HFF-Myc (cell line): ENCODE measurements at regions not wholly inside any gene's neighbourhood (a gene's known extent, or its start where the extent isn't known, plus 50 kb on each side); places are given as distances from the start of the nearest gene placed in this dataset.

Experiments
- DNase-seq: peaks from one replicate; pipeline ENCODE4 v3.0.0-alpha.2; 2011; ENCODE audit warnings: low read depth; ENCODE audit errors: extremely low read depth
- H3K4me3 ChIP-seq: replicated peaks from 2 replicates; pipeline ENCODE4 v1.5.1; 2011; ENCODE audit warnings: low read depth, mild to moderate bottlenecking, control low read depth, low read length
- CTCF ChIP-seq: IDR thresholded peaks from 2 replicates; pipeline ENCODE4 v1.5.1; 2012; ENCODE audit warnings: mild to moderate bottlenecking, low read depth, low read length, control low read depth; ENCODE audit errors: missing control alignments

- H3K4me3 ChIP-seq = no peak overlapping the region
- DNase-seq = no peak
- TF ChIP-seq CTCF = no peak
These were observed 613.5 kb downstream of the LMO4 start for GRCh38 chr1:87942165-87942564.

- no peak for TF ChIP-seq CTCF
- DNase-seq = no peak
These were observed 621.0 kb downstream of the LMO4 start for GRCh38 chr1:87949711-87950110.

GRCh38 chr1:87950369-87950768 is 621.7 kb downstream of the LMO4 start:
- DNase-seq = no peak
- H3K4me3 ChIP-seq = no peak overlapping the region
- no peak for TF ChIP-seq CTCF

More at GRCh38 chr1:87949711-87950110, 621.0 kb downstream of the LMO4 start:
- no peak overlapping the region for H3K4me3 ChIP-seq

GRCh38 chr1:87951409-87951808 is 622.7 kb downstream of the LMO4 start:
- no peak for DNase-seq
- no peak for TF ChIP-seq CTCF
- no peak overlapping the region for H3K4me3 ChIP-seq

GRCh38 chr1:87951852-87952251 is 623.2 kb downstream of the LMO4 start:
- H3K4me3 ChIP-seq = no peak overlapping the region
- no peak for TF ChIP-seq CTCF

GRCh38 chr1:87953121-87953520 is 624.4 kb downstream of the LMO4 start:
- no peak overlapping the region for H3K4me3 ChIP-seq
- no peak for DNase-seq

More at GRCh38 chr1:87951852-87952251, 623.2 kb downstream of the LMO4 start:
- no peak for DNase-seq

More at GRCh38 chr1:87953121-87953520, 624.4 kb downstream of the LMO4 start:
- TF ChIP-seq CTCF = no peak
